GM12878 (cell line): ENCODE measurements at regions not wholly inside any gene's neighbourhood (a gene's known extent, or its start where the extent isn't known, plus 50 kb on each side); places are given as distances from the start of the nearest gene placed in this dataset.

Source experiments
- ATAC-seq: fragments of 200-7000 bp; cut with Tn5 transposase; 3 replicates; pipeline ENCODE4 v1.9.1; 2020; ENCODE audit warnings: mild to moderate bottlenecking, moderate library complexity
- BruUV-seq: library from RNA; stranded (reverse); fragments of 400-500 nt; replicated peaks from 2 replicates; lab custom pipeline; 2021; lab: Mats Ljungman, UMichigan
- CTCF ChIA-PET: fragments of 300-600 bp; sonication (Branson Sonifier 250); formaldehyde crosslinking; extraction: SDS; loops from one replicate; lab custom pipeline; 2021; ENCODE audit warnings: inconsistent platforms; lab: Yijun Ruan, JAX
- POLR2A ChIA-PET: fragments of 350-600 bp; formaldehyde crosslinking; extraction: SDS; loops from one replicate; lab custom pipeline; 2021; ENCODE audit warnings: inconsistent platforms; lab: Charles Lee
- RAD21 ChIA-PET: fragments of 300-600 bp; sonication (Branson Sonifier 250); formaldehyde crosslinking; loops from one replicate; lab custom pipeline; 2023; ENCODE audit warnings: antibody characterized with exemption; ENCODE audit not compliant: unreplicated experiment; lab: Charles Lee
- SMC1A ChIA-PET: fragments of 300-600 bp; sonication (Branson Sonifier 250); formaldehyde crosslinking; loops from one replicate; lab custom pipeline; 2023; ENCODE audit not compliant: unreplicated experiment, uncharacterized antibody; lab: Charles Lee
- DNase-seq: peaks from one replicate; pipeline ENCODE4 v3.0.0-alpha.2; 2011; ENCODE audit warnings: low read depth, low spot score
- FAIRE-seq: peaks from 3 replicates; lab custom pipeline; 2011; peaks lifted over from hg19 to GRCh38; lab: Jason Lieb, UNC
- H2AFZ ChIP-seq: 2 replicates; pipeline ENCODE4 v1.6.0; 2011; ENCODE audit warnings: low read depth, low read length, control low read depth; ENCODE audit not compliant: control insufficient read depth
- H3K27ac ChIP-seq: 2 replicates; pipeline ENCODE4 v1.5.1; 2011; ENCODE audit warnings: control low read depth; ENCODE audit not compliant: control insufficient read depth, insufficient read depth
- H3K27me3 ChIP-seq, 2 experiments: replicated peaks in 1 of 2; 2 replicates each; pipeline versions ENCODE4 v1.6.0 to v1.6.1; 2011; ENCODE audit warnings: low read length in 1 of 2; ENCODE audit not compliant: control insufficient read depth in 2 of 2, insufficient read depth in 2 of 2
- H3K36me3 ChIP-seq, 2 experiments: 2 replicates each; pipeline ENCODE4 v1.5.1; 2011; ENCODE audit warnings: low read length in 1 of 2; ENCODE audit not compliant: control insufficient read depth in 2 of 2, insufficient read depth in 2 of 2
- H3K4me1 ChIP-seq: 2 replicates; pipeline ENCODE4 v1.6.1; 2011; ENCODE audit warnings: mild to moderate bottlenecking, low read length, moderate library complexity, mixed read lengths; ENCODE audit not compliant: control insufficient read depth, insufficient read depth
- H3K4me2 ChIP-seq: 2 replicates; pipeline ENCODE4 v1.6.0; 2011; ENCODE audit warnings: control low read depth; ENCODE audit not compliant: control insufficient read depth, insufficient read depth
- H3K4me3 ChIP-seq: fragments of 200-600 bp; sonication (generic); 2 replicates; pipeline ENCODE4 v1.5.1; 2016
- H3K79me2 ChIP-seq: 2 replicates; pipeline ENCODE4 v1.6.0; 2011; ENCODE audit warnings: low read length; ENCODE audit not compliant: control insufficient read depth, insufficient read depth
- H3K9ac ChIP-seq: 2 replicates; pipeline ENCODE4 v1.8.0; 2011; ENCODE audit warnings: low read length, control low read depth, mixed read lengths; ENCODE audit not compliant: control insufficient read depth, insufficient read depth
- H3K9me3 ChIP-seq: replicated peaks from 3 replicates; pipeline ENCODE4 v1.5.1; 2011; ENCODE audit warnings: mild to moderate bottlenecking, low read length; ENCODE audit not compliant: control insufficient read depth, insufficient read depth
- H4K20me1 ChIP-seq: 2 replicates; pipeline ENCODE4 v1.6.0; 2011; ENCODE audit not compliant: control insufficient read depth, insufficient read depth
- BMI1 ChIP-seq: fragments of 450-650 bp; IDR thresholded peaks from 2 replicates; pipeline ENCODE4 v1.6.1; 2016; ENCODE audit warnings: mild to moderate bottlenecking, moderate library complexity, borderline replicate concordance
- CBFB ChIP-seq: IDR thresholded peaks from 2 replicates; pipeline ENCODE4 v1.6.1; 2016; ENCODE audit warnings: antibody characterized with exemption, low read depth
- E2F4 ChIP-seq: IDR thresholded peaks from 2 replicates; pipeline ENCODE4 v1.6.1; 2012; ENCODE audit warnings: low read depth, low read length, improper control_type of control experiment
- FOXM1 ChIP-seq: IDR thresholded peaks from 2 replicates; pipeline ENCODE4 v1.6.1; 2012; ENCODE audit warnings: low read depth, mild to moderate bottlenecking, inconsistent platforms, low read length, moderate library complexity
- JUNB ChIP-seq: IDR thresholded peaks from 2 replicates; pipeline ENCODE4 v1.6.1; 2016; ENCODE audit warnings: antibody characterized with exemption, mild to moderate bottlenecking
- NBN ChIP-seq: fragments of 450-650 bp; IDR thresholded peaks from 2 replicates; pipeline ENCODE4 v1.6.1; 2016
- RELA ChIP-seq: fragments of 450-650 bp; IDR thresholded peaks from 2 replicates; pipeline ENCODE4 v1.8.0; 2014; ENCODE audit warnings: borderline replicate concordance; ENCODE audit not compliant: partially characterized antibody
- SMC3 ChIP-seq: IDR thresholded peaks from 2 replicates; pipeline ENCODE4 v1.6.1; 2011; ENCODE audit warnings: low read length, improper control_type of control experiment, borderline replicate concordance
- YBX1 ChIP-seq: fragments of 450-650 bp; IDR thresholded peaks from 2 replicates; pipeline ENCODE4 v1.6.1; 2016; ENCODE audit warnings: antibody characterized with exemption
- ZBED1 ChIP-seq: IDR thresholded peaks from 2 replicates; pipeline ENCODE4 v1.6.1; 2016; ENCODE audit warnings: borderline replicate concordance
- WGBS: methylation state at CpG from one replicate; pipeline ENCODE4 v1.1.6; 2016; ENCODE audit warnings: low lambda C conversion rate; ENCODE audit not compliant: insufficient replicate concordance, insufficient coverage; ENCODE audit errors: missing lambda C conversion rate; 5-methylcytosine and 5-hydroxymethylcytosine counted together
- in situ Hi-C: fragments of 300-500 bp; cut with MboI; formaldehyde crosslinking; loops from 9 replicates; pipeline ENCODE4 v1.14.3; 2018; ENCODE audit warnings: mixed read lengths
- intact Hi-C: fragments of 100-400 bp; cut with micrococcal nuclease; formaldehyde crosslinking; loops from one replicate; pipeline ENCODE4 v1.14.2; 2022; ENCODE audit not compliant: unreplicated experiment
- TF ChIP-seq, protein P1 (sequence below): IDR thresholded peaks from 2 replicates; pipeline ENCODE4 v1.6.1; 2012; ENCODE audit warnings: low read depth, low read length, improper control_type of control experiment
- TF ChIP-seq, protein P2 (sequence below): fragments of 450-650 bp; IDR thresholded peaks from 2 replicates; pipeline ENCODE4 v1.6.1; 2018; ENCODE audit warnings: borderline replicate concordance, mild to moderate bottlenecking; ENCODE audit not compliant: partially characterized antibody
- TF ChIP-seq, protein P3 (sequence below): fragments of 450-650 bp; IDR thresholded peaks from 2 replicates; pipeline ENCODE4 v1.6.1; 2016; ENCODE audit warnings: mild to moderate bottlenecking

DNA sequence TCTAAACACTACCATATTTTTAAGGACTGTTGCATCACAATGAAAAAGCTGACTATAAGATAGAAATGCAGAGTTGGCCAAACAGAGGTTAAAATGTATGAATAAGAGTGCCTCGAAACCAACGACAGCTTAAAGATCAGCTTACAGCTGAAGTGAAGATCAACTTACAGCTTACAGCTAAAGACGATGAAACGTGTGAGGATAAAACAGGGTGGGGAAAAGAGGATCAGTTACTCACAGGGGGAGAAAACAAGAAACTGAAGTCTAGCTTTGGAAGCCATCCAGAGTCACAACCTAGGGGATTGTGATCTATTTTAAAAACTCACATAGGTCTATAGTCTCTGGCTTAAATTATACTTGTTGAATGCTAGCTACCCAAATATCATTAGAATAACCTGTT lies 220.0 kb downstream of the SNCAIP start:
- Histone ChIP-seq H3K9me3 (no peaks in the 10 kb centered on the region), H3K4me3 (no peak overlapping the region), H3K9ac (no peak overlapping the region), H2AFZ (no peak overlapping the region), H3K27ac (no peak overlapping the region), H3K4me2 (no peak overlapping the region), H3K4me1 (no peaks in the 10 kb centered on the region), H3K79me2 (no peaks in the 10 kb centered on the region), H4K20me1 (no peaks in the 10 kb centered on the region), H3K27me3 (no peaks in the 10 kb centered on the region), H3K36me3 (no peaks in the 10 kb centered on the region)
- TF ChIP-seq BMI1 (no peak), ZBED1 (no peak), JUNB (no peak), YBX1 (no peak), NBN (no peak)
- TF ChIP-seq, protein P1, sequence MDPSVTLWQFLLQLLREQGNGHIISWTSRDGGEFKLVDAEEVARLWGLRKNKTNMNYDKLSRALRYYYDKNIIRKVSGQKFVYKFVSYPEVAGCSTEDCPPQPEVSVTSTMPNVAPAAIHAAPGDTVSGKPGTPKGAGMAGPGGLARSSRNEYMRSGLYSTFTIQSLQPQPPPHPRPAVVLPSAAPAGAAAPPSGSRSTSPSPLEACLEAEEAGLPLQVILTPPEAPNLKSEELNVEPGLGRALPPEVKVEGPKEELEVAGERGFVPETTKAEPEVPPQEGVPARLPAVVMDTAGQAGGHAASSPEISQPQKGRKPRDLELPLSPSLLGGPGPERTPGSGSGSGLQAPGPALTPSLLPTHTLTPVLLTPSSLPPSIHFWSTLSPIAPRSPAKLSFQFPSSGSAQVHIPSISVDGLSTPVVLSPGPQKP = no peak
- intact Hi-C loops = no loop called here
- ChIA-PET POLR2A (no interaction called here), CTCF (no interaction called here), RAD21 (no interaction called here), SMC1A (interaction anchor here (0.5 to 0.6 kb wide), 2 partner anchors 11 to 251 kb away, joined by 3 read pairs; no protein-coding TSS in a partner anchor)
- in situ Hi-C loops = no loop called here
- no peak for DNase-seq
- 25% methylated on average over 4 of the region's 4 CpGs for WGBS
- no TSS peak for BruUV-seq
- no peak for FAIRE-seq
- ATAC-seq = no peak

GRCh38 chr5:122533825-122534224 lies 221.8 kb downstream of the SNCAIP start:
- TF ChIP-seq E2F4 = no peak
- TF ChIP-seq FOXM1 = no peak
- TF ChIP-seq, protein P2, sequence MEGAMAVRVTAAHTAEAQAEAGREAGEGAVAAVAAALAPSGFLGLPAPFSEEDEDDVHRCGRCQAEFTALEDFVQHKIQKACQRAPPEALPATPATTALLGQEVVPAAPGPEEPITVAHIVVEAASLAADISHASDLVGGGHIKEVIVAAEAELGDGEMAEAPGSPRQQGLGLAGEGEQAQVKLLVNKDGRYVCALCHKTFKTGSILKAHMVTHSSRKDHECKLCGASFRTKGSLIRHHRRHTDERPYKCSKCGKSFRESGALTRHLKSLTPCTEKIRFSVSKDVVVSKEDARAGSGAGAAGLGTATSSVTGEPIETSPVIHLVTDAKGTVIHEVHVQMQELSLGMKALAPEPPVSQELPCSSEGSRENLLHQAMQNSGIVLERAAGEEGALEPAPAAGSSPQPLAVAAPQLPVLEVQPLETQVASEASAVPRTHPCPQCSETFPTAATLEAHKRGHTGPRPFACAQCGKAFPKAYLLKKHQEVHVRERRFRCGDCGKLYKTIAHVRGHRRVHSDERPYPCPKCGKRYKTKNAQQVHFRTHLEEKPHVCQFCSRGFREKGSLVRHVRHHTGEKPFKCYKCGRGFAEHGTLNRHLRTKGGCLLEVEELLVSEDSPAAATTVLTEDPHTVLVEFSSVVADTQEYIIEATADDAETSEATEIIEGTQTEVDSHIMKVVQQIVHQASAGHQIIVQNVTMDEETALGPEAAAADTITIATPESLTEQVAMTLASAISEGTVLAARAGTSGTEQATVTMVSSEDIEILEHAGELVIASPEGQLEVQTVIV = no peak
- no peak for TF ChIP-seq RELA
- TF ChIP-seq, protein P3, sequence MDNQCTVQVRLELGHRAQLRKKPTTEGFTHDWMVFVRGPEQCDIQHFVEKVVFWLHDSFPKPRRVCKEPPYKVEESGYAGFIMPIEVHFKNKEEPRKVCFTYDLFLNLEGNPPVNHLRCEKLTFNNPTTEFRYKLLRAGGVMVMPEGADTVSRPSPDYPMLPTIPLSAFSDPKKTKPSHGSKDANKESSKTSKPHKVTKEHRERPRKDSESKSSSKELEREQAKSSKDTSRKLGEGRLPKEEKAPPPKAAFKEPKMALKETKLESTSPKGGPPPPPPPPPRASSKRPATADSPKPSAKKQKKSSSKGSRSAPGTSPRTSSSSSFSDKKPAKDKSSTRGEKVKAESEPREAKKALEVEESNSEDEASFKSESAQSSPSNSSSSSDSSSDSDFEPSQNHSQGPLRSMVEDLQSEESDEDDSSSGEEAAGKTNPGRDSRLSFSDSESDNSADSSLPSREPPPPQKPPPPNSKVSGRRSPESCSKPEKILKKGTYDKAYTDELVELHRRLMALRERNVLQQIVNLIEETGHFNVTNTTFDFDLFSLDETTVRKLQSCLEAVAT = no peak
- TF ChIP-seq SMC3 = no peak
- no peak for TF ChIP-seq CBFB
- ATAC-seq (no peak), DNase-seq (no peak), FAIRE-seq (no peak)
- Histone ChIP-seq H3K9me3 (no peaks in the 10 kb centered on the region), H3K9ac (no peak overlapping the region), H3K4me2 (no peak overlapping the region), H4K20me1 (no peaks in the 10 kb centered on the region), H3K79me2 (no peaks in the 10 kb centered on the region), H2AFZ (no peak overlapping the region), H3K27me3 (no peaks in the 10 kb centered on the region), H3K27ac (no peak overlapping the region), H3K36me3 (no peaks in the 10 kb centered on the region), H3K4me1 (no peaks in the 10 kb centered on the region), H3K4me3 (no peak overlapping the region)
- in situ Hi-C loops = no loop called here
- ChIA-PET CTCF (no interaction called here), POLR2A (no interaction called here), SMC1A (no interaction called here), RAD21 (no interaction called here)
- no TSS peak for BruUV-seq
- intact Hi-C loops = no loop called here
